Skeletal muscle tissue (tissue), 3 donors: ENCODE measurements at regions not wholly inside any gene's neighbourhood (a gene's known extent, or its start where the extent isn't known, plus 50 kb on each side); places are given as distances from the start of the nearest gene placed in this dataset.

Experiments
- H3K27ac ChIP-seq: one replicate; pipeline ENCODE4 v1.7.0; 2013; ENCODE audit warnings: mild to moderate bottlenecking, low read depth, low read length, inconsistent platforms
- H3K27me3 ChIP-seq, 3 donors: one replicate each; pipeline ENCODE4 v1.7.0; 2013; ENCODE audit warnings: low read length in 3 of 3; ENCODE audit not compliant: control insufficient read depth in 3 of 3, insufficient read depth in 3 of 3
- H3K36me3 ChIP-seq, 3 donors: one replicate each; pipeline ENCODE4 v1.7.0; 2013; ENCODE audit warnings: low read length in 3 of 3; ENCODE audit not compliant: control insufficient read depth in 3 of 3, insufficient read depth in 3 of 3
- H3K4me1 ChIP-seq, 3 donors: one replicate each; pipeline ENCODE4 v1.7.0; 2013; ENCODE audit warnings: low read length in 3 of 3, mild to moderate bottlenecking in 3 of 3; ENCODE audit not compliant: control insufficient read depth in 3 of 3, insufficient read depth in 3 of 3
- H3K4me3 ChIP-seq, 3 donors: one replicate each; pipeline ENCODE4 v1.7.0; 2013; ENCODE audit warnings: low read length in 3 of 3
- H3K9ac ChIP-seq, 3 donors: one replicate each; pipeline ENCODE4 v1.7.0; 2013; ENCODE audit warnings: low read length in 3 of 3, mild to moderate bottlenecking in 3 of 3, moderate library complexity in 2 of 3, low read depth in 1 of 3
- H3K9me3 ChIP-seq, 3 donors: one replicate each; pipeline ENCODE4 v1.7.0; 2013; ENCODE audit warnings: low read length in 3 of 3; ENCODE audit not compliant: control insufficient read depth in 3 of 3
- donor health status: Osteomylitis.

DNA sequence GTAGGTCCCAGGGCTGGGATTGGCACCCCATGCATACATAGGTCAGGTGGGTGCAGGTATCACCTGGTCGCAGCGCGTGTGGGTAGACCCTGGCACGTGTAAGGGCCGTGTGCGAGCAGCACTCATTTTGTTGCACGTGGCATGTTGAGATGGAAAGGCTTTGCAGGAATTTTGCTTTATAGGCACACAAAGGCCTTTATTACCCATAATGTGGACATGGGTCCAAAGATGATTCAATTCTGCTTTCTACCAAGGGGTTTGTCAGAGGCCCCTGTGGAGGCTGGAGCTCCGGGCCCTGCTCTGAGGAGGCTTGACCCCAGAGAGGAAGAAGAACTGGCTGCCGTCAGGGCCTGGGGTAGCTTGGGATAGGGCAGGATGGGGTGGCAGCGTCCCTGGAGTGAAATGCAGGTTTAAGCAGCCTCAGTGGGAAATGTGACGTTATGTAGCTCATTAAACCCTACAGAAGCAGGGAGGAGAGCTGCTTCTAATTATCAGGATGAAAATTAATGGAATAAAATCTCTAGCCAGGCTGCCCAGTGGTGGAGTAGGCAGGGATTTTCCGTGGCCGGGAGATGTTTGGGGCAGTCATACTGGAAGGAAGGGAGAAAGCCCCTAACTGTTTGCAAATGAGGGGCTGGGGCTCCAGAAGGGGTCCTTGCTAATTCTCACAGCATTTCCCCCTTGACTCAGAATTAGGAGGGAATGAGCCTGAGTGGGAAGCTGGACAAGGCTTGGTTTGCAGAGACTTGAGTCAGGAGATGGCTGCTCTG lies 103.3 kb upstream of the PITX1 start:
- Histone ChIP-seq H3K36me3 (no peaks in the 10 kb centered on the region), H3K27me3 (no peaks in the 10 kb centered on the region), H3K4me1 (peaks cover 8 to 74% (median 28%) of the 10 kb centered on the region in 3 donors), H3K27ac (no peak overlapping the region), H3K4me3 (no peak overlapping the region), H3K9me3 (no peaks in the 10 kb centered on the region), H3K9ac (no peak overlapping the region)

DNA sequence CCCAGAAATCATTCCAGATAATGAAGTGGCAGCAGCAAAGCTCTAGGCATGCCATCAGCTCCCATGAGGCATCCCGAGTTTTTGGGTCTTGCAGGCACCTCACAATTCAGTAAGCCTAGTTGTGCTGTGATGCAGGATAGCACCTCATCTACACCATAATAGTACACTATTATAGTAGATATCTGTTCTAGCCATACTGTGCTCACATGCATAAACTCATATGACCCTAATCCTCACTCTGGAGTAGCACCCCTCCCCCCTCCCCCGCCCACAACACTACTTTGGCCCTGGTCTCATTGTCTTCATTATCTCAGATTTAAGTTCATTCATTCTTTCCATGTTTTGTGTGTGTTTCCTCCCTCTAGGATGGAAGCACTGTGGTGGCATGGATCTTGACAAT lies 102.5 kb upstream of the PITX1 start:
- H3K9ac ChIP-seq: no peak overlapping the region
- no peak overlapping the region for H3K4me3 ChIP-seq
- H3K27me3 ChIP-seq: no peaks in the 10 kb centered on the region
- no peaks in the 10 kb centered on the region for H3K36me3 ChIP-seq
- H3K27ac ChIP-seq: no peak overlapping the region
- no peaks in the 10 kb centered on the region for H3K9me3 ChIP-seq
- peaks cover 16 to 82% (median 35%) of the 10 kb centered on the region in 3 donors for H3K4me1 ChIP-seq

DNA sequence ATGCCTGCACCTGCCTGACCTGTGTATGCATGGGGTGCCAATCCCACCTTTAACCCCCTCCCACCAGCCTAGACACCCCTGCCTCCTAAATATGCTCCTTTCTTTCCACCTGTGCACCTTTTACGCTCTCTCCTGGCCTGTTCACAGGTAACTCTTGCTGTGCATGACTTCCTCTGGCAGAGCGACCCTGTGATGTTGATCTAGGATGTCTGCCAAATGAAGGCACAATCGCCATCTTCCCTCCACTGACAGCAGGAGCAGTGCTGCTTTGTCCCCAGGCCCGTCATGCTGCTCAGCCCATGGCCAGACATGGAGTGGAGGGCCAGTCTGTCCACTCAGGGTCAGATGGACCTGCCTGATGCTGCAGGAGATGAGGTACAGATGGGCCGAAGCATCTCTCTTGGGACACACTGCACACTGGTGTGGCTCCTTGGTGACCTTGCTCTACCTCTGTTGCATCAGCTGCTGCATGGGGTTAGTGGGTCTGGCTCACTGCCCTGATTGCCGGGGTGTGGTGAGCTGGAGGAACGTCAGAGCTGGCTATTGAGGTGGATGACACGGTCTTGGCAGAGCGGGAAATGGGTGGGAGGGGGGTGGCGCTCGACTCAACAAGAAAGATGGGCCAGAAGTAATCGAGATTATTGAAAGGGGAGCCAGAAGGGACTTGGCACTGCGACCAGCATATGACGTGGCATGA lies 101.7 kb upstream of the PITX1 start:
- H3K9ac ChIP-seq: no peak overlapping the region
- H3K4me3 ChIP-seq: no peak overlapping the region
- H3K9me3 ChIP-seq: no peaks in the 10 kb centered on the region
- H3K36me3 ChIP-seq: no peaks in the 10 kb centered on the region
- H3K27ac ChIP-seq: no peak overlapping the region
- no peaks in the 10 kb centered on the region for H3K27me3 ChIP-seq
- peaks cover 17 to 82% (median 31%) of the 10 kb centered on the region in 3 donors for H3K4me1 ChIP-seq

DNA sequence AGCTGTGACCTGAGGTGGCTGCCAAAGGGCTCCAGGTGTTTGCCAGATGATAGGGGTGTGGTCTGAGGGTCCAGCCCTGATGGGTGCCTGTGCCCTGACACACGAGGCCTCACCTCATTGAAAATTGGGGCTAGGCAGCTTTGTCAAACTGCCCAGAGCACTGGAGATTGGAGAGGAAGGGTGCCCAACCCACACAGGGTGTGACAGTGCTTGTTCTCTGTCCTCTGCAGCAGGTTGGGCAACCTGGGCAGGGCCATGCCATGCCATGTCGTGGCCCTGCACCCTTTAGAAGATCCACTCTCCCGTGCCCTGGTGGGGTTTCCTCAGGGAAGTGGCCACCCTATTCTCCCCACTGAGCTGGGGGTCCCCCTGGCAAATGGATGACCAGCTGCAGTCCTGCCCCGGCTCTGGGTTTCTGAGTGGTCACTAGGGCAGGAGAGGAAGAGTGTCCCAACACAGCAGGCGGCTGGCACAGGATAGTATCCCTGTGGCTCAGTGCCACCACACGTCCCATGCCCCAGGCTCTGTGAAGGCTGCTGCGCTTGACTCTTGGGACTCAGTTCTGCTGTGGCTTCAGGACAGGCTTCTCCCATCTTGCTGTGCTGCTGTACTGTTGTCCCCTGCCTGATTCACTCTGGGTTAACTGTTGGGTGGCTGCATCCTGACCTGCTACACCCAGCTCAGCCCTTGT lies 100.8 kb upstream of the PITX1 start:
- no peaks in the 10 kb centered on the region for H3K9me3 ChIP-seq
- no peak overlapping the region for H3K4me3 ChIP-seq
- no peaks in the 10 kb centered on the region for H3K27me3 ChIP-seq
- H3K36me3 ChIP-seq: no peaks in the 10 kb centered on the region
- H3K9ac ChIP-seq: no peak overlapping the region
- peaks cover 17 to 74% (median 31%) of the 10 kb centered on the region in 3 donors for H3K4me1 ChIP-seq
- H3K27ac ChIP-seq: no peak overlapping the region

DNA sequence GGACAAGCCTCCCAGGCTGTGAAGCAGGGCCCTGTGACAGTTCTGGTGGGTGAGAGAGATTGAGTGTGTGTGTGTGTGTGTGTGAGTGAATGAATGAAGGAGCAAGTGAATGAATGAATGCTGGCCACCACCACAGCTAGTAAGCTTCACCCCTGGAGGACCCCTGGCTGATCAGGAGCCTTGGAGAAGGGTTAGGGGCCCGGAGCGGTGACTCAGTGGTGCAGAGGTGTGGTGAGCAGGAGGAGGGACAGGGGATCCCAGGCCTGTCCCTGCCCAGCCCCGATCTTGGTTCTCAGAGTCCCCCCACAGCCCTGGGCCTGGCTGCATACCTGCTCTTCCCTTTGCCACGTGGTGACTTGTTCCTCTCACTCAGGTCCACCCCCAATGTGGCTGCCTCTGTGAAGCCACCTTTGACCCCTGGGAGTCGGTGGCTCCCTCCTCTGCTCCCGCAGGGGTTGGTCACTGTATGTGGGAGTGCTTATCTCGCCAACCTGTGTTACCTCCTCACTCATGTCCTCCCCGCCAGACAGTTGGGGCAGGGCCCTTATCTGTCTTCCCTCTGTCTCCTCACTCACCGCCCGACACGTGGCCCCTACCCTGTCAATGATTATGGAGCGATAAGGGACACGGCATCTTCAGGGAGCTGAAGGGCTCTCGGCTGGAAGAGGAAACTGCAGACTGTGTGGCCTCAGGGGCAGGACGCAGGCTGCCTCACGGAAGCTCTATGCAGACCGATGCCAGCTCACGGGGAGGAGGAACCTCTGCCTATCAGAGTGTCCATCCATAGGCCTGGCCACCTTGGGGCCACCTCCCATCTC lies 99.9 kb upstream of the PITX1 start:
- Histone ChIP-seq H3K27ac (no peak overlapping the region), H3K4me3 (no peak overlapping the region), H3K9ac (no peak overlapping the region), H3K27me3 (no peaks in the 10 kb centered on the region), H3K9me3 (no peaks in the 10 kb centered on the region), H3K4me1 (peaks cover 17 to 70% (median 31%) of the 10 kb centered on the region in 3 donors), H3K36me3 (no peaks in the 10 kb centered on the region)

DNA sequence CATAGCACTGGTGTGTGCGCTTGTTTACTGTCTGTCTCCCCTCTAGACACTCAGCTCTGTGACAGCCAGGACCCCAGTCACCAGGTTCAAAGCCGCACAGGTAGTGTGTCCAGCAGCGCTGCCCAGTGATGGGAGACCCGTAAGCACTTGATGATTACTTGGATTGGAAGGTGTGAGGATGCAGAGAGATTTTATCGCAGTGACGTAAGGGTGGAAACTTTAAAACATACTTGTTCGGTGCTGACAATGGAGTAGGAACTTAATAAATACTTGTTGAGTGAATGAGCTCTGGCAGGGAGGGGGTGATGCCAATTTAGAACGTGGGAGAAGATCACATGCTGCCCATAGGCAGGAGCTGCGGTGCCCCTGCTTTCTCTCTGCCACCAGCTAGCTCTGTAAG lies 99.2 kb upstream of the PITX1 start:
- H3K4me1 ChIP-seq: peaks cover 17 to 65% (median 27%) of the 10 kb centered on the region in 3 donors
- no peaks in the 10 kb centered on the region for H3K27me3 ChIP-seq
- H3K9me3 ChIP-seq: no peaks in the 10 kb centered on the region
- H3K9ac ChIP-seq: no peak overlapping the region
- H3K36me3 ChIP-seq: no peaks in the 10 kb centered on the region
- no peak overlapping the region for H3K4me3 ChIP-seq
- no peak overlapping the region for H3K27ac ChIP-seq

DNA sequence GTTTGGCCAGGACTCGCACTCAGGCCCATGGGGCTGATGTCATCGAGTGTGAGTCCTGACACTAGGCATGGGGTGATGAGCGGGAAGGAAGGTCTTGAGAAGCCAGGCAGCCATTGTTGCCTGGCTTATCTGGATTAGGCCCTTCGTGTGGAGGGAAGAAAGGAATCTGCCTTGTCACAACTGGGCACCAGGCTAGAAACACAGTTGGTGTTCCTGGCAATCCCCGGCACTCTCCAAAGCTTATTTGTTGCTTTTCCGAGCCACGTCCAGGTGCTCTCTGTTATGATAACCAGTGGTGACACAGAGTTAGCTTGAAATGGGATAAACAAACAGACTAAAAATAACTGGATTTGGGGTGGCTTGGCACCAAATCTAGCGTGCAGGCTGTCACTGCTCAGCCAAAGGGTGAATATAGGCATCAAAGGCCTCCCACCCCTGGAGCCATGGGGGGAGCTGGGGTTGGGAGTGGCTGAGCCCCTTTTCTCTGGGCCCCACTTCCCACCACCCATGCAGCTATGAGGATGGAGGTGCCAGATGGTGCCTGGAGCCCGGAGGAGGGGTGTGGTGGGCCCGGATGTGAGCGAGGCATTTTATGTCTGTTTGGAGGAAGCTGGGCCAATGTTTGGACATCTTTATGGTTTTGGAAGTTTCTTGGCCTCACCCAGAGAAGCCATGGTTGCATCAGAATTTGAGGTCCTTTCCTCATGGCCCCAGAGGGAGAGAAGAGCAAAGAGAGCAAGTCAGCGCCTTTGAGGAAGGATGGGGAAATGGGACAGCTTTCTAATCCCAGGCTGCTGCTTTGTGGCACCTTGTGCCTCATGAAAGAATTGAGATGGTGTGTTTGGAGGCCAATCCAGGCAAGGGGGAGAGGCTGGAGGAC lies 98.0 kb upstream of the PITX1 start:
- no peak overlapping the region for H3K4me3 ChIP-seq
- H3K9me3 ChIP-seq: no peaks in the 10 kb centered on the region
- no peaks in the 10 kb centered on the region for H3K27me3 ChIP-seq
- no peaks in the 10 kb centered on the region for H3K36me3 ChIP-seq
- peak overlapping the region; percentile 65 for H3K27ac ChIP-seq
- H3K9ac ChIP-seq: peak overlapping the region in 1 of 3 donors; percentile 33
- H3K4me1 ChIP-seq: peaks cover 17 to 57% (median 25%) of the 10 kb centered on the region in 3 donors

DNA sequence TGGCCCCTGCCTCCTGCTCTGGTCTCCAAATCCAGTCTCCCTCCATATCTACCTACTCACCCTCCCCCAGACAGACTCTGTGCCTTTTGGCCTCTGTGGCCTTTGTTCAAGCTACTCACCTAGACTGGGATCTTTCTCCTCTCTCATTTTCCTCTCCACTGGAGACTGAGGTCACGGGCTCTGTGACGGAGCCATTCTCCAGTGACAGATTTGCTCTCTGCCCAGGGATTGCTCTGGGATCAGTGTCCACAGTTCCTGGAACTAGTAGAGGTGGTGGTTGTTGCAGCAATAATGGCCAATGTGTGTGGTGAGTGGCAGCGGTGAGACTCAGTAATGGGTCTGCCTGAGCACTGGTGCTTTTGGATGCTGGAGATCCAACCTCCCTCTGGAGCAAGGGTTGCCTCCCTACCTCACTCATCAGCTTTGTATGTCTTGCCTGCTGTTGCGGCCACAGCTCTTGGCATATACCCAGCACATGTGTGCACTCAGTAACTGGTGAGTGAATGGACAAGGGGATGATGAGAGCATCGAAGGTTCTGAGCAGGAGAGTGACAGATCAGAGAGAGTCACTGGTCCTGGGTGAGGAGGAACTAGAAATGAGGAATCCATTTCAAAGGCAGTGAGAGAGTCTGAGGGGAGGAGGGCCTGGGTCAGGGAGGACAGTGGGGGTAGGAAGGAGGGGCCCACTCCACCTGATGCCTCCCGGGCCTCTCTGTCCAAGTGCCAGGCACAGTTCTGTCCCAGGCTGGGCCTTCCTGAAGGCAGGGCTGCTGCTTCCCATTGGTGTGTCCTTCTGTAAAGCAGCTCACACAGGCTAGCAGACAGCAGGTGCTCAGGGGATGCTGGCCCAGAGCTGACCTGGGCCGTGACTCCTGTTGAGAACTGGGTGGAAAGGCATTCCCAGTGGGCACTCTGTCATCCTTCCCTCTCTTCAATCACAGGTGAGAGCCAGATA lies 96.5 kb upstream of the PITX1 start:
- H3K27ac ChIP-seq: no peak overlapping the region
- H3K27me3 ChIP-seq: no peaks in the 10 kb centered on the region
- H3K9me3 ChIP-seq: no peaks in the 10 kb centered on the region

More for the DNA sequence above, 96.5 kb upstream of the PITX1 start:
- H3K4me1 ChIP-seq: peaks cover 17 to 48% (median 18%) of the 10 kb centered on the region in 3 donors
- no peaks in the 10 kb centered on the region for H3K36me3 ChIP-seq
- no peak overlapping the region for H3K4me3 ChIP-seq
- no peak overlapping the region for H3K9ac ChIP-seq
